ENCODE measurements at regions not wholly inside any gene's neighbourhood (a gene's known extent, or its start where the extent isn't known, plus 50 kb on each side); places are given as distances from the start of the nearest gene placed in this dataset.

GRCh38 chr14:44374906-44375305 lies 132.2 kb downstream of the FSCB start:
- H3K4me3 ChIP-seq (replicated peaks in 1 of 2; ENCODE audit: low read depth in 2 of 2, low read length in 2 of 2), result no peak overlapping the region
- DNase-seq (ENCODE audit: low read depth in 2 of 2), result no peak
- no peak for TF ChIP-seq CTCF (IDR thresholded peaks at IDR 0.05; ENCODE audit: low read depth, low read length)

- no peak overlapping the region for H3K4me3 ChIP-seq (replicated peaks in 1 of 2; ENCODE audit: low read depth in 2 of 2, low read length in 2 of 2)
- TF ChIP-seq CTCF (IDR thresholded peaks at IDR 0.05; ENCODE audit: low read depth, low read length), result no peak
- DNase-seq (ENCODE audit: low read depth in 2 of 2), result no peak
These were observed 134.1 kb downstream of the FSCB start for GRCh38 chr14:44372807-44373489.

GRCh38 chr14:44372231-44372630 lies 134.9 kb downstream of the FSCB start:
- no peak for DNase-seq (ENCODE audit: low read depth in 2 of 2)
- no peak for TF ChIP-seq CTCF (IDR thresholded peaks at IDR 0.05; ENCODE audit: low read depth, low read length)
- no peak overlapping the region for H3K4me3 ChIP-seq (replicated peaks in 1 of 2; ENCODE audit: low read depth in 2 of 2, low read length in 2 of 2)

GRCh38 chr14:44370727-44371126 lies 136.4 kb downstream of the FSCB start:
- no peak overlapping the region for H3K4me3 ChIP-seq (replicated peaks in 1 of 2; ENCODE audit: low read depth in 2 of 2, low read length in 2 of 2)
- TF ChIP-seq CTCF (IDR thresholded peaks at IDR 0.05; ENCODE audit: low read depth, low read length), result no peak
- DNase-seq (ENCODE audit: low read depth in 2 of 2), result no peak

- no peak overlapping the region for H3K4me3 ChIP-seq (replicated peaks in 1 of 2; ENCODE audit: low read depth in 2 of 2, low read length in 2 of 2)
- no peak for TF ChIP-seq CTCF (IDR thresholded peaks at IDR 0.05; ENCODE audit: low read depth, low read length)
- no peak for DNase-seq (ENCODE audit: low read depth in 2 of 2)
These were observed 137.5 kb downstream of the FSCB start for GRCh38 chr14:44369401-44370123.

- no peak for TF ChIP-seq CTCF (IDR thresholded peaks at IDR 0.05; ENCODE audit: low read depth, low read length)
- no peak for DNase-seq (ENCODE audit: low read depth in 2 of 2)
- no peak overlapping the region for H3K4me3 ChIP-seq (replicated peaks in 1 of 2; ENCODE audit: low read depth in 2 of 2, low read length in 2 of 2)
These were observed 146.0 kb downstream of the FSCB start for GRCh38 chr14:44361083-44361482.
